ENCODE measurements at regions not wholly inside any gene's neighbourhood (a gene's known extent, or its start where the extent isn't known, plus 50 kb on each side); places are given as distances from the start of the nearest gene placed in this dataset.

GRCh38 chr10:7484456-7485243 is 73.8 kb upstream of the SFMBT2 start (continued):
- TF ChIP-seq USF2 (IDR thresholded peaks at IDR 0.05; ENCODE audit: low read length) (no peak), SIRT6 (IDR thresholded peaks at IDR 0.05; ENCODE audit: low read length) (no peak), GABPA (IDR thresholded peaks at IDR 0.05; ENCODE audit: borderline replicate concordance, insufficient read depth, low read length) (no peak), NRF1 (IDR thresholded peaks at IDR 0.05; ENCODE audit: low read depth, low read length) (no peak)

Measured in H1 (cell line).